DND-41 (cell line): ENCODE measurements at regions not wholly inside any gene's neighbourhood (a gene's known extent, or its start where the extent isn't known, plus 50 kb on each side); places are given as distances from the start of the nearest gene placed in this dataset.

Source experiments
- ATAC-seq: fragments of 200-7000 bp; cut with Tn5 transposase; 3 replicates; pipeline ENCODE4 v1.9.1; 2021; ENCODE audit warnings: low read depth; ENCODE audit not compliant: insufficient read depth
- DNase-seq: peaks from one replicate; pipeline ENCODE4 v3.0.0-alpha.2; 2020
- H2AFZ ChIP-seq: 2 replicates; pipeline ENCODE4 v1.6.0; 2012; ENCODE audit warnings: low read depth, low read length
- H3K27ac ChIP-seq: 2 replicates; pipeline ENCODE4 v1.5.1; 2012; ENCODE audit warnings: low read length, inconsistent platforms
- H3K27me3 ChIP-seq: fragments of 200-600 bp; sonication (generic); 2 replicates; pipeline ENCODE4 v1.6.0; 2012; ENCODE audit warnings: low read length, mild to moderate bottlenecking, inconsistent platforms; ENCODE audit not compliant: insufficient read depth, poor library complexity
- H3K36me3 ChIP-seq: 2 replicates; pipeline ENCODE4 v1.5.1; 2012; ENCODE audit warnings: low read length, inconsistent platforms; ENCODE audit not compliant: insufficient read depth
- H3K4me1 ChIP-seq: 2 replicates; pipeline ENCODE4 v1.5.1; 2012; ENCODE audit warnings: mild to moderate bottlenecking, low read length; ENCODE audit not compliant: insufficient read depth
- H3K4me2 ChIP-seq: 2 replicates; pipeline ENCODE4 v1.6.0; 2012; ENCODE audit warnings: mild to moderate bottlenecking, moderate library complexity, low read length, inconsistent platforms; ENCODE audit not compliant: insufficient read depth
- H3K4me3 ChIP-seq, 2 experiments: fragments of 200-600 bp in 1 of 2; shearing (Covaris generic) in 1 of 2; 2 replicates each; pipeline ENCODE4 v1.5.1; 2012 to 2016; ENCODE audit warnings: inconsistent platforms in 2 of 2, low read length in 2 of 2, mild to moderate bottlenecking in 2 of 2, low read depth in 1 of 2, moderate library complexity in 1 of 2
- H3K79me2 ChIP-seq: 2 replicates; pipeline ENCODE4 v1.6.0; 2012; ENCODE audit warnings: low read length, inconsistent platforms; ENCODE audit not compliant: insufficient read depth
- H3K9ac ChIP-seq: 2 replicates; pipeline ENCODE4 v1.6.0; 2012; ENCODE audit warnings: low read depth, mild to moderate bottlenecking, inconsistent platforms, low read length, moderate library complexity
- H3K9me3 ChIP-seq: 2 replicates; pipeline ENCODE4 v1.5.1; 2012; ENCODE audit warnings: low read length, moderate library complexity, mild to moderate bottlenecking, inconsistent platforms; ENCODE audit not compliant: insufficient read depth, severe bottlenecking
- H4K20me1 ChIP-seq: 2 replicates; pipeline ENCODE4 v1.6.0; 2012; ENCODE audit warnings: low read length; ENCODE audit not compliant: insufficient read depth
- EZH2 ChIP-seq: IDR thresholded peaks from 3 replicates; pipeline ENCODE4 v1.6.1; 2012; ENCODE audit warnings: borderline replicate concordance, low read depth, mild to moderate bottlenecking, moderate library complexity, low read length, inconsistent platforms; ENCODE audit not compliant: severe bottlenecking
- TF ChIP-seq, protein P1 (sequence below): IDR thresholded peaks from 2 replicates; pipeline ENCODE4 v1.5.1; 2012; ENCODE audit warnings: borderline replicate concordance, low read length, moderate library complexity, mild to moderate bottlenecking; ENCODE audit not compliant: poor library complexity, severe bottlenecking; ENCODE audit errors: extremely low read depth

DNA sequence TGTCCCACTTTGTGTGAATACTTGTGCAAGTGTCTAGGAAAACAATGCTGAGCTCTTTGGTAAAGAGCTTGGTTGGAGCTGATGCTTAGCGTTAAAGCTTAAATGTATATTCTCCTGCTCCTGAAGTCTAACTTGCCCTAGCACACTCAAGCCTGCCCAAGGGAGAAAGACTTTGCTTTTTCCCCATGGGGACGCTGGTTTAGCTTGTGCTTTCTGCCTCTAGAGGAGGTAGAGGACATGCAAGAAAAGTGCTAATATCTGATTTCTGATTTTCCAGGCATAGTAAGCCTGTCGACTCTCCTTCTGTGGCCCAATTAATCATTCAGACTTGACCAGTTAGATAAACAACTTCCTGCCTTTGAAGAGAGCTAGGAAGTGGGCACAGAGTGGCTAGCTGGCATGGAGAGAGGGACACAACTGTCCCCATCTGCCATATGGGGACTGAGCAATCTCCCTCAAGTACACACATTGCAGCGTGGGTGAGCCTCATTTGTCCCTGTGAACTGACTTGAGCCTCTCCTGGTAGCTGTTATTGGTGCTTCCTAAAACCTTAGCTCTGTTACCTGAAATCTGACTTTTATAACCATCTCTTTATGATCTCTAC is 348.4 kb downstream of the BRINP1 start:
- no peak overlapping the region for H3K27ac ChIP-seq
- no peaks in the 10 kb centered on the region for H3K4me1 ChIP-seq
- H2AFZ ChIP-seq: no peak overlapping the region
- H3K36me3 ChIP-seq: no peaks in the 10 kb centered on the region
- H3K4me3 ChIP-seq: no peak overlapping the region
- H4K20me1 ChIP-seq: no peaks in the 10 kb centered on the region
- no peak overlapping the region for H3K4me2 ChIP-seq
- no peak overlapping the region for H3K9ac ChIP-seq
- DNase-seq: no peak
- TF ChIP-seq, protein P1, sequence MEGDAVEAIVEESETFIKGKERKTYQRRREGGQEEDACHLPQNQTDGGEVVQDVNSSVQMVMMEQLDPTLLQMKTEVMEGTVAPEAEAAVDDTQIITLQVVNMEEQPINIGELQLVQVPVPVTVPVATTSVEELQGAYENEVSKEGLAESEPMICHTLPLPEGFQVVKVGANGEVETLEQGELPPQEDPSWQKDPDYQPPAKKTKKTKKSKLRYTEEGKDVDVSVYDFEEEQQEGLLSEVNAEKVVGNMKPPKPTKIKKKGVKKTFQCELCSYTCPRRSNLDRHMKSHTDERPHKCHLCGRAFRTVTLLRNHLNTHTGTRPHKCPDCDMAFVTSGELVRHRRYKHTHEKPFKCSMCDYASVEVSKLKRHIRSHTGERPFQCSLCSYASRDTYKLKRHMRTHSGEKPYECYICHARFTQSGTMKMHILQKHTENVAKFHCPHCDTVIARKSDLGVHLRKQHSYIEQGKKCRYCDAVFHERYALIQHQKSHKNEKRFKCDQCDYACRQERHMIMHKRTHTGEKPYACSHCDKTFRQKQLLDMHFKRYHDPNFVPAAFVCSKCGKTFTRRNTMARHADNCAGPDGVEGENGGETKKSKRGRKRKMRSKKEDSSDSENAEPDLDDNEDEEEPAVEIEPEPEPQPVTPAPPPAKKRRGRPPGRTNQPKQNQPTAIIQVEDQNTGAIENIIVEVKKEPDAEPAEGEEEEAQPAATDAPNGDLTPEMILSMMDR: no peak
- H3K79me2 ChIP-seq: no peaks in the 10 kb centered on the region
- no peak for ATAC-seq
- H3K9me3 ChIP-seq: no peaks in the 10 kb centered on the region
- H3K27me3 ChIP-seq: no peaks in the 10 kb centered on the region

DNA sequence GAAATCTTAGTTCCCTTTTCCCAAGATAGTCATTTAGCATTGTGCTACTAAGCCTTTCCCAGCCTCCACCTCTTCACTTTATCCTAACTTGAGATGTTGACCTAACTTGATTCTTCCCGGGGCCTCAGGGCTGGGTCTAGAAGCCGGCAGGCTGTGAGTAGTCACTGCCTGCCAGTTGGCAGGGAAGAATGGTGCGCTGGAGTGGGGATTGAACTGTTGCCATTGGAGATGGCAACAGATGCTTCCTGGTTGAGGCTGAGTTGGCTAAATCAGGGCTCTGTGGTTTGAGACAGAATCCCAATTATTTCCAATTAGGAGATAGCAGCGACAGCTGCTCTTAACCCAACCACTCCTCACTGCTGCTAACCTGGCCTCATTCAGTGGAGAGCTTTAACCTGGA is 343.1 kb downstream of the BRINP1 start:
- no peak overlapping the region for H3K9ac ChIP-seq
- H3K36me3 ChIP-seq: no peaks in the 10 kb centered on the region
- no peak for DNase-seq
- no peak overlapping the region for H2AFZ ChIP-seq
- no peak overlapping the region for H3K27ac ChIP-seq
- no peaks in the 10 kb centered on the region for H3K9me3 ChIP-seq
- TF ChIP-seq, protein P1: no peak
- TF ChIP-seq EZH2: no peak
- H3K4me2 ChIP-seq: no peak overlapping the region
- no peaks in the 10 kb centered on the region for H3K4me1 ChIP-seq
- H3K4me3 ChIP-seq: no peak overlapping the region
- no peaks in the 10 kb centered on the region for H3K79me2 ChIP-seq
- H3K27me3 ChIP-seq: no peaks in the 10 kb centered on the region
- no peaks in the 10 kb centered on the region for H4K20me1 ChIP-seq
- no peak for ATAC-seq

DNA sequence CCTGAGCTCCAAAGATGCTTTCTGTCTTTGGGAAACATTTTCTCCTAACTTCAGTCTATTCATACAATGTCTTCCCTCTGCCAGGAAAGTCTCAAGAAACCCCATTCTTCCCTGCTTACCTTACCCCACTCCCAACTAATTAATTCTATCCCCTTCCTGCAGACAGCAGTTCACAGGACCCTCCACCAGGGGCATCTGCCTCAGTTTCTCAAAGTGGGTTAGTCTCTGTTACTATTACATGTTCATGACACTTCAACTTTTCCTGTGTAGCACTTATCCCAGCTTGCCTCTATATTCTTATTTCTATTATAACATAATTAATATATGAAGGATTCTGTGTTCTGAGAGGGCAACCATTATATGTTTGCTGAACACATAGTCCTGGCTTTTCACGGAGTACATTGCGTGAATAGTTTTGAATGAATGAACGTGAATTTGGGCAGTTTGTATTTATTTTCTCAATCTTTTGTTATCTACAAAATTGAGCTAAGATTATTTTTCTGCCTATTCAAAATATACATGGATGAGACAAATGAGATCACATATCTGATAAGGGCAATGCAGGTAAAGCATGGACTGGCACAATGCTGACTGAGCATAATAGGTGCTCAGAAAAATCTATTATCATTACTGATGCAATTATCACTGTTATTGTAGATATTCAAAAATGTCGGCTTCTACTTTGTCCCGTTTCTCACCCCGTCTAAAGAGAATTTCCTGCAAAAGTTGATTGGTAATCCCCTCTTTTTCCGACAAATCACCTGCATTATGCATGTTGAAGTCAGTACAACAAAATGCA is 341.1 kb downstream of the BRINP1 start:
- Histone ChIP-seq H3K27me3 (no peaks in the 10 kb centered on the region), H3K9ac (no peak overlapping the region), H3K4me2 (no peak overlapping the region), H3K9me3 (no peaks in the 10 kb centered on the region), H3K79me2 (no peaks in the 10 kb centered on the region), H2AFZ (no peak overlapping the region), H3K27ac (no peak overlapping the region), H3K36me3 (no peaks in the 10 kb centered on the region), H3K4me3 (no peak overlapping the region), H3K4me1 (no peaks in the 10 kb centered on the region), H4K20me1 (no peaks in the 10 kb centered on the region)
- DNase-seq (no peak), ATAC-seq (no peak)
- no peak for TF ChIP-seq EZH2
- TF ChIP-seq, protein P1: no peak
